M059J (cell line): ENCODE measurements at regions not wholly inside any gene's neighbourhood (a gene's known extent, or its start where the extent isn't known, plus 50 kb on each side); places are given as distances from the start of the nearest gene placed in this dataset.
"Not testable (repeated sequence)": the region's sequence is repeated elsewhere in the genome, so short reads cannot be mapped to it uniquely, and the experiment has no call there.

Experiments used
- DNase-seq: peaks from one replicate; pipeline ENCODE4 v3.0.0-alpha.2; 2012; ENCODE audit warnings: low read depth

- DNase-seq = not testable (repeated sequence)
Observed at GRCh38 chr9:61523897-61524620, 334.2 kb downstream of the SPATA31A7 start.

- not testable (repeated sequence) for DNase-seq
Observed at GRCh38 chr9:61525629-61526028, 335.8 kb downstream of the SPATA31A7 start.

GRCh38 chr9:61550101-61550748 lies 360.4 kb downstream of the SPATA31A7 start:
- peak; percentile 0 for DNase-seq

DNA sequence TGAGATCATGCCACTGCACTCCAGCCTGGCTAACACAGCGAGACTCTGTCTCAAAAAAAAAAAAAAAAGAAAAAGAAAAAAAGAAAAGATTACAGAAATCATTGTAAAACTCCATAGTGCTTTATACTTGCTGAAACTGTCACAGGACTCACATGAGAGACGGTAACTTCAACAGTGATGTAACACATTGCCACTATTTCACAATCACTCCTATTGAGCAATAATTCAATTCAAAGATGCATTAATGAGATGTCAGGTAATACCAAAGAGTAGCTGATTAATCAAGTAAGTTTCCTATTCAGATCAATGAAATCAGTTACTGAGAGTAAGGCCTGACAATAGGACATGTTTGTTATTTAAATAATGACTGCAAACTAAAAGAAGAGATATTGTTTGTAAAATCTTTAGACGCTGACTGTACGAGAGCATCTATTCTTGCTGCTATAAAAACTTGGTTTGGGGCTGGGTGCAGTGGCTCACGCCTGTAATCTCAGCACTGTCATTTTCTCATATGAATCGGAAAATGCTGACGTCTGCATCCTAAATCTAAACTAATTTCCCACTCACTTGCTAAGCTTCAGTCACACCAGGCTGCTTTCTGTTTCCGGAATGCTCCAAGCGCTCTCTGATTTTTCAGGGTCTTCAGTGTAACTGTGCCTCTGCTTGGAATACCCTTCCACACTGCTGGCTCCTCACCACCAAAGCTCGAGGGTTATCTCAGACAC lies 381.7 kb downstream of the SPATA31A7 start:
- not testable (repeated sequence) for DNase-seq

DNA sequence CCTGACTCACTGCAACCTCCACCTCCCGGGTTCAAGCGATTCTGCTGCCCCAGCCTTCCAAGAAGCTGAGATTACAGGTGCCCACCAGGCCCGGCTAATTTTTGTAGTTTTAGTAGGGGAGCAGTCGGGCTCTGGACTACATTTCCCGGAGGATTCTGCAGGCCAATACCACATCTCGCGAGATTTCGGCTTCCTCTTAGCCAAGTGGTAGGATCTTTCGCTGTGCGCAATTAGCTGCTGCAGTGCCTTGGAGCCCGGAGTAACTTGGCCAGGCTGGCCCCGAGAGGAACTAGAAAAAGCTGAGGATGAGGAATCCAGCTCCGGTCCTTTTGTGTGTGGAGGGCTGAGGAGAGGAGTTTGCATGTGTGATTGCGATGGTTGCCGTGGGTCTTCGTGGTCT lies 382.5 kb downstream of the SPATA31A7 start:
- not testable (repeated sequence) for DNase-seq

GRCh38 chr9:61573432-61573831 lies 383.6 kb downstream of the SPATA31A7 start:
- DNase-seq = not testable (repeated sequence)
